ENCODE measurements at regions not wholly inside any gene's neighbourhood (a gene's known extent, or its start where the extent isn't known, plus 50 kb on each side); places are given as distances from the start of the nearest gene placed in this dataset.

- no peak overlapping the region for H3K4me2 ChIP-seq (ENCODE audit: low read length)
- TF ChIP-seq EZH2phosphoT487 (IDR thresholded peaks at IDR 0.05; ENCODE audit: borderline replicate concordance, low read length) (no peak), CTCF (IDR thresholded peaks at IDR 0.05; ENCODE audit: low read depth, low read length, poor library complexity, severe bottlenecking) (no peak)
- H3K36me3 ChIP-seq (ENCODE audit: control insufficient read depth, low read length), result no peaks in the 10 kb centered on the region
- no peaks in the 10 kb centered on the region for H3K27me3 ChIP-seq (ENCODE audit: control insufficient read depth, low read length)
- no peaks in the 10 kb centered on the region for H3F3A ChIP-seq (ENCODE audit: control insufficient read depth, insufficient read depth)
- H3K4me3 ChIP-seq (ENCODE audit: low read length), result no peak overlapping the region
- H3K4me1 ChIP-seq (ENCODE audit: control insufficient read depth, low read length), result no peaks in the 10 kb centered on the region
- no peak overlapping the region for H3K27ac ChIP-seq (ENCODE audit: low read depth, low read length)
- no peaks in the 10 kb centered on the region for H3K9me3 ChIP-seq (ENCODE audit: control insufficient read depth, insufficient read depth, low read length)
- no peaks in the 10 kb centered on the region for H4K20me1 ChIP-seq (ENCODE audit: control insufficient read depth, insufficient read depth, low read depth, low read length)
- H3K9me2 ChIP-seq (replicated peaks; ENCODE audit: control insufficient read depth, low read length), result no peaks in the 10 kb centered on the region
- no peaks in the 10 kb centered on the region for H3K79me2 ChIP-seq (ENCODE audit: control insufficient read depth, low read length)
Measured at GRCh38 chr4:37126051-37126450, 118.5 kb upstream of the NWD2 start.

GRCh38 chr4:37130465-37130864 lies 114.1 kb upstream of the NWD2 start:
- Histone ChIP-seq H4K20me1 (ENCODE audit: control insufficient read depth, insufficient read depth, low read depth, low read length) (no peaks in the 10 kb centered on the region), H3F3A (ENCODE audit: control insufficient read depth, insufficient read depth) (no peaks in the 10 kb centered on the region), H3K9me3 (ENCODE audit: control insufficient read depth, insufficient read depth, low read length) (no peaks in the 10 kb centered on the region), H3K36me3 (ENCODE audit: control insufficient read depth, low read length) (no peaks in the 10 kb centered on the region), H3K4me1 (ENCODE audit: control insufficient read depth, low read length) (no peaks in the 10 kb centered on the region), H3K4me2 (ENCODE audit: low read length) (no peak overlapping the region), H3K4me3 (ENCODE audit: low read length) (no peak overlapping the region), H3K79me2 (ENCODE audit: control insufficient read depth, low read length) (no peaks in the 10 kb centered on the region), H3K27me3 (ENCODE audit: control insufficient read depth, low read length) (no peaks in the 10 kb centered on the region), H3K9me2 (replicated peaks; ENCODE audit: control insufficient read depth, low read length) (no peaks in the 10 kb centered on the region), H3K27ac (ENCODE audit: low read depth, low read length) (no peak overlapping the region)
- TF ChIP-seq EZH2phosphoT487 (IDR thresholded peaks at IDR 0.05; ENCODE audit: borderline replicate concordance, low read length), result no peak
- TF ChIP-seq CTCF (IDR thresholded peaks at IDR 0.05; ENCODE audit: low read depth, low read length, poor library complexity, severe bottlenecking), result no peak

- Histone ChIP-seq H4K20me1 (ENCODE audit: control insufficient read depth, insufficient read depth, low read depth, low read length) (no peaks in the 10 kb centered on the region), H3K4me2 (ENCODE audit: low read length) (no peak overlapping the region), H3K9me2 (replicated peaks; ENCODE audit: control insufficient read depth, low read length) (no peaks in the 10 kb centered on the region), H3K9me3 (ENCODE audit: control insufficient read depth, insufficient read depth, low read length) (no peaks in the 10 kb centered on the region), H3K79me2 (ENCODE audit: control insufficient read depth, low read length) (no peaks in the 10 kb centered on the region), H3K27ac (ENCODE audit: low read depth, low read length) (no peak overlapping the region), H3K4me1 (ENCODE audit: control insufficient read depth, low read length) (no peaks in the 10 kb centered on the region), H3F3A (ENCODE audit: control insufficient read depth, insufficient read depth) (no peaks in the 10 kb centered on the region), H3K4me3 (ENCODE audit: low read length) (no peak overlapping the region), H3K27me3 (ENCODE audit: control insufficient read depth, low read length) (no peaks in the 10 kb centered on the region), H3K36me3 (ENCODE audit: control insufficient read depth, low read length) (no peaks in the 10 kb centered on the region)
- TF ChIP-seq EZH2phosphoT487 (IDR thresholded peaks at IDR 0.05; ENCODE audit: borderline replicate concordance, low read length) (no peak), CTCF (IDR thresholded peaks at IDR 0.05; ENCODE audit: low read depth, low read length, poor library complexity, severe bottlenecking) (no peak)
Measured at GRCh38 chr4:37132351-37132974, 112.1 kb upstream of the NWD2 start.
